Tongue (tissue), 1 donor: ENCODE measurements at regions not wholly inside any gene's neighbourhood (a gene's known extent, or its start where the extent isn't known, plus 50 kb on each side); places are given as distances from the start of the nearest gene placed in this dataset.

Experiments
- DNase-seq: peaks from one replicate; pipeline ENCODE4 v3.0.0-alpha.2; 2015

- DNase-seq: no peak
Measured at GRCh38 chr10:131674130-131674529, 226.7 kb upstream of the PPP2R2D start.

GRCh38 chr10:131675104-131675503, 225.7 kb upstream of the PPP2R2D start:
- no peak for DNase-seq

GRCh38 chr10:131676046-131676799, 224.6 kb upstream of the PPP2R2D start:
- no peak for DNase-seq

GRCh38 chr10:131676800-131677421, 223.9 kb upstream of the PPP2R2D start:
- DNase-seq: peak; percentile 13

- no peak for DNase-seq
Measured at GRCh38 chr10:131677671-131678070, 223.1 kb upstream of the PPP2R2D start.

- no peak for DNase-seq
Measured at GRCh38 chr10:131678171-131678570, 222.6 kb upstream of the PPP2R2D start.

- DNase-seq: no peak
Measured at GRCh38 chr10:131678613-131679012, 222.2 kb upstream of the PPP2R2D start.

- peak; percentile 5 for DNase-seq
Measured at GRCh38 chr10:131679926-131680325, 220.9 kb upstream of the PPP2R2D start.

- DNase-seq: no peak
Measured at GRCh38 chr10:131681122-131681521, 219.7 kb upstream of the PPP2R2D start.

GRCh38 chr10:131681656-131682055, 219.2 kb upstream of the PPP2R2D start:
- DNase-seq: no peak

- DNase-seq: no peak
Measured at GRCh38 chr10:131682271-131682962, 218.4 kb upstream of the PPP2R2D start.

GRCh38 chr10:131683281-131683861, 217.4 kb upstream of the PPP2R2D start:
- DNase-seq: no peak

- no peak for DNase-seq
Measured at GRCh38 chr10:131683941-131684340, 216.9 kb upstream of the PPP2R2D start.

- no peak for DNase-seq
Measured at GRCh38 chr10:131685007-131685406, 215.8 kb upstream of the PPP2R2D start.

GRCh38 chr10:131685576-131685975, 215.2 kb upstream of the PPP2R2D start:
- DNase-seq: no peak

GRCh38 chr10:131686781-131687420, 213.9 kb upstream of the PPP2R2D start:
- DNase-seq: no peak

- DNase-seq: no peak
Measured at GRCh38 chr10:131688304-131688703, 212.5 kb upstream of the PPP2R2D start.

GRCh38 chr10:131689016-131689415, 211.8 kb upstream of the PPP2R2D start:
- no peak for DNase-seq

GRCh38 chr10:131689486-131689885, 211.3 kb upstream of the PPP2R2D start:
- no peak for DNase-seq

- no peak for DNase-seq
Measured at GRCh38 chr10:131689954-131690757, 210.7 kb upstream of the PPP2R2D start.

GRCh38 chr10:131690805-131691239, 210.0 kb upstream of the PPP2R2D start:
- no peak for DNase-seq
